ENCODE measurements at regions not wholly inside any gene's neighbourhood (a gene's known extent, or its start where the extent isn't known, plus 50 kb on each side); places are given as distances from the start of the nearest gene placed in this dataset.

DNA sequence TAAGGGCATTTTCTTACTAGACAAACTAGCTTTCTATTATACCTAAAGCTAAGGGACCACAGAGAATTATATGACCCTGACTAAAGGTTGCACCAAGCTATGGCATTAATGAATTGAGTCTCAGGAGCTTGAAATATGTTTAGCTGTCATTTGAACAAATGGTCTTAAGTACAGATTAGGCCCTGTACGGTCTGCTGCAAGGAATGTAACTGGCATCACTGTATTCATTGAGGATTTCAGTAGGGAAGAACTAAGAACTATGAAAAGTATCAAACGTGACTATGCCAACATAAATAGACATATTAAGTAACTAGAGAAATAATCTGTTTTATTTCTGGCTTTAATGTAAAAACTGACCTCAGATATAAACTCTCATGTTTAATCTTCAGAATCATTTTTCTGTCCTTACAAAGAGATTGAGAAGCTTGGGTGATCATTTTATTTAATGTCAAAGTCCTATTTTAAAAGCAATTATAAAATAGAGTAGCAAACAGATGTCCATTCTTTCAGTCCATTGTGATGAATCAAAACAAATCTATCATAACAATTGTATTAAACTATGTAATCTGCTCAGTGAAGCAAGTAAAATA, 845.9 kb downstream of the MAT2B start:
- H3K4me3 ChIP-seq (ENCODE audit: insufficient read depth, low read length, poor library complexity, severe bottlenecking) = no peak overlapping the region
- H3K4me2 ChIP-seq (ENCODE audit: low read depth, low read length, poor library complexity, severe bottlenecking) = no peak overlapping the region
- H4K20me1 ChIP-seq (ENCODE audit: low read depth, low read length) = no peaks in the 10 kb centered on the region
- no peak overlapping the region for H2AFZ ChIP-seq (ENCODE audit: low read depth, low read length, severe bottlenecking)
- no peak overlapping the region for H3K27ac ChIP-seq (ENCODE audit: low read depth, low read length)
- no peaks in the 10 kb centered on the region for H3K27me3 ChIP-seq (ENCODE audit: low read length)
- H3K9me2 ChIP-seq (replicated peaks; ENCODE audit: insufficient read depth, low read length) = no peaks in the 10 kb centered on the region
- H3K79me2 ChIP-seq (ENCODE audit: insufficient read depth, low read length) = no peaks in the 10 kb centered on the region
- H3K9ac ChIP-seq (ENCODE audit: low read length) = no peak overlapping the region
- no peaks in the 10 kb centered on the region for H3F3A ChIP-seq (ENCODE audit: insufficient read depth)
- no peaks in the 10 kb centered on the region for H3K36me3 ChIP-seq (ENCODE audit: low read length)
- TF ChIP-seq, protein P1, sequence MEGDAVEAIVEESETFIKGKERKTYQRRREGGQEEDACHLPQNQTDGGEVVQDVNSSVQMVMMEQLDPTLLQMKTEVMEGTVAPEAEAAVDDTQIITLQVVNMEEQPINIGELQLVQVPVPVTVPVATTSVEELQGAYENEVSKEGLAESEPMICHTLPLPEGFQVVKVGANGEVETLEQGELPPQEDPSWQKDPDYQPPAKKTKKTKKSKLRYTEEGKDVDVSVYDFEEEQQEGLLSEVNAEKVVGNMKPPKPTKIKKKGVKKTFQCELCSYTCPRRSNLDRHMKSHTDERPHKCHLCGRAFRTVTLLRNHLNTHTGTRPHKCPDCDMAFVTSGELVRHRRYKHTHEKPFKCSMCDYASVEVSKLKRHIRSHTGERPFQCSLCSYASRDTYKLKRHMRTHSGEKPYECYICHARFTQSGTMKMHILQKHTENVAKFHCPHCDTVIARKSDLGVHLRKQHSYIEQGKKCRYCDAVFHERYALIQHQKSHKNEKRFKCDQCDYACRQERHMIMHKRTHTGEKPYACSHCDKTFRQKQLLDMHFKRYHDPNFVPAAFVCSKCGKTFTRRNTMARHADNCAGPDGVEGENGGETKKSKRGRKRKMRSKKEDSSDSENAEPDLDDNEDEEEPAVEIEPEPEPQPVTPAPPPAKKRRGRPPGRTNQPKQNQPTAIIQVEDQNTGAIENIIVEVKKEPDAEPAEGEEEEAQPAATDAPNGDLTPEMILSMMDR (IDR thresholded peaks at IDR 0.05; ENCODE audit: insufficient read depth, low read length, poor library complexity, severe bottlenecking) = no peak
- no peak for TF ChIP-seq EZH2phosphoT487 (conservative IDR thresholded peaks at IDR 0.05; ENCODE audit: low read length)
- H3K9me3 ChIP-seq (ENCODE audit: insufficient read depth, low read length) = no peaks in the 10 kb centered on the region

DNA sequence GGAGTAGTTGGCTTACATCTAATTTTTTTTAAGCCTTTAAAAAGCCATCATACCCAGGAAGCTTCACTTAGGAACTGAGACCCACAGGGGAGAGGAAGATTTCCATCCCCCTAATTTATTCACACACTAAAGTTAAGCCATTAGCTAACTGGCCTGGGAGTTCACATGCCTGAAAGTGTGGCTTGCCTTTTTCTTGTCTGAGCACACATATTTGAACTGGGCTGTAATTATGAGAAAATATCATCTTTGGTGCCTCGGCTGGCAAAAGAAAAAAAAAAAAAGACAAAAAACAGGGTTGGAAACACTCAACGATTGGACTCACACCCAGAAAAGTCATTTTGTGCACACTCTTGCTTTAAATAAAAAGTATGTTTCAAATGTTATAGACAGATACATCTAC, 847.3 kb downstream of the MAT2B start:
- Histone ChIP-seq H3K9ac (ENCODE audit: low read length) (no peak overlapping the region), H2AFZ (ENCODE audit: low read depth, low read length, severe bottlenecking) (no peak overlapping the region), H3K27ac (ENCODE audit: low read depth, low read length) (no peak overlapping the region), H3K27me3 (ENCODE audit: low read length) (no peaks in the 10 kb centered on the region; the same call in 1 of the 2 replicates), H3K36me3 (ENCODE audit: low read length) (no peaks in the 10 kb centered on the region), H3F3A (ENCODE audit: insufficient read depth) (no peaks in the 10 kb centered on the region), H3K79me2 (ENCODE audit: insufficient read depth, low read length) (no peaks in the 10 kb centered on the region), H3K9me3 (ENCODE audit: insufficient read depth, low read length) (no peaks in the 10 kb centered on the region), H3K9me2 (replicated peaks; ENCODE audit: insufficient read depth, low read length) (no peaks in the 10 kb centered on the region), H3K4me2 (ENCODE audit: low read depth, low read length, poor library complexity, severe bottlenecking) (no peak overlapping the region), H3K4me3 (ENCODE audit: insufficient read depth, low read length, poor library complexity, severe bottlenecking) (no peak overlapping the region), H4K20me1 (ENCODE audit: low read depth, low read length) (no peaks in the 10 kb centered on the region)
- TF ChIP-seq EZH2phosphoT487 (conservative IDR thresholded peaks at IDR 0.05; ENCODE audit: low read length) = no peak
- TF ChIP-seq, protein P1 (IDR thresholded peaks at IDR 0.05; ENCODE audit: insufficient read depth, low read length, poor library complexity, severe bottlenecking) = no peak

DNA sequence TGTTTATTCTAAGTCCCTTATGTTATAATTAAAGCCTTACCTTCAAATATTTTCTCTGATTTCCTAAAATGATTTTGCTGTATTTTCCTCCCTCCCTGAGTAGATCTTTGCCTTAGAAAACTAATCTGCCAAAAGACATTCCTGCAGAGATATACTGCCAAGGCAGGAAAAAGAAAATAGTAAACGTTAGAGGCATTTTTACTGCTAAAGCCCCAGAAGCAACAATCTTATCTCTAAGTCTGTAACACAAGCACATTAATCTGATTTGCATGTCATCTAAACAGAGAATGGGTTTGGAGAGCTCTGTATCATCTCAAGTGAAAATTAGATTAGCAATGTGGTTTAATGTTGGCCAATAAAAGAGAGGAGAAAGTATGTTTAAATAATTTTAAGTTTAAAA, 847.7 kb downstream of the MAT2B start:
- H3K4me2 ChIP-seq (ENCODE audit: low read depth, low read length, poor library complexity, severe bottlenecking) = no peak overlapping the region
- H3K36me3 ChIP-seq (ENCODE audit: low read length) = no peaks in the 10 kb centered on the region
- no peaks in the 10 kb centered on the region for H4K20me1 ChIP-seq (ENCODE audit: low read depth, low read length)
- H3K4me3 ChIP-seq (ENCODE audit: insufficient read depth, low read length, poor library complexity, severe bottlenecking) = no peak overlapping the region
- H3K27ac ChIP-seq (ENCODE audit: low read depth, low read length) = no peak overlapping the region
- no peak overlapping the region for H3K9ac ChIP-seq (ENCODE audit: low read length)
- no peak for TF ChIP-seq EZH2phosphoT487 (conservative IDR thresholded peaks at IDR 0.05; ENCODE audit: low read length)
- TF ChIP-seq, protein P1 (IDR thresholded peaks at IDR 0.05; ENCODE audit: insufficient read depth, low read length, poor library complexity, severe bottlenecking) = no peak
- no peaks in the 10 kb centered on the region; the same call in 1 of the 2 replicates for H3K27me3 ChIP-seq (ENCODE audit: low read length)
- no peak overlapping the region for H2AFZ ChIP-seq (ENCODE audit: low read depth, low read length, severe bottlenecking)
- no peaks in the 10 kb centered on the region for H3F3A ChIP-seq (ENCODE audit: insufficient read depth)
- H3K79me2 ChIP-seq (ENCODE audit: insufficient read depth, low read length) = no peaks in the 10 kb centered on the region
- no peaks in the 10 kb centered on the region for H3K9me2 ChIP-seq (replicated peaks; ENCODE audit: insufficient read depth, low read length)
- no peaks in the 10 kb centered on the region for H3K9me3 ChIP-seq (ENCODE audit: insufficient read depth, low read length)

Measured in SU-DHL-6 (cell line).